ENCODE measurements at regions not wholly inside any gene's neighbourhood (a gene's known extent, or its start where the extent isn't known, plus 50 kb on each side); places are given as distances from the start of the nearest gene placed in this dataset.

- TF ChIP-seq CTCF (tag by site-specific recombination; IDR thresholded peaks at IDR 0.05) (no peak), SP2 (tag by site-specific recombination; IDR thresholded peaks at IDR 0.05) (no peak), ZXDB (tag by site-specific recombination; IDR thresholded peaks at IDR 0.05) (no peak), ZFP3 (tag by site-specific recombination; IDR thresholded peaks at IDR 0.05; ENCODE audit: low read depth) (no peak), ZBTB7A (tag by site-specific recombination; IDR thresholded peaks at IDR 0.05; ENCODE audit: low read depth) (no peak), ZNF654 (tag by site-specific recombination; IDR thresholded peaks at IDR 0.05; ENCODE audit: low read depth) (no peak), ZFP41 (tag by site-specific recombination; IDR thresholded peaks at IDR 0.05; ENCODE audit: borderline replicate concordance) (no peak)
Observed at GRCh38 chr14:27199272-27199671, 601.4 kb upstream of the NOVA1 start.

All from HEK293 (cell line).